Stimulated activated CD4-positive, alpha-beta T cell treated with anti-CD3 and anti-CD28 coated beads, Interleukin-1b, Interleukin-23, amount 100 ng/mL, for 24 hours (primary cell): ENCODE measurements at regions not wholly inside any gene's neighbourhood (a gene's known extent, or its start where the extent isn't known, plus 50 kb on each side); places are given as distances from the start of the nearest gene placed in this dataset.
"Not testable (repeated sequence)": the region's sequence is repeated elsewhere in the genome, so short reads cannot be mapped to it uniquely, and the experiment has no call there.

ENCODE experiments used
- DNase-seq, 4 experiments: peaks; one replicate each; pipeline ENCODE4 v3.0.0-alpha.2; 2020; ENCODE audit warnings: low read depth in 4 of 4, low spot score in 1 of 4

GRCh38 chr4:118410138-118410537 is 57.3 kb upstream of the PRSS12 start:
- DNase-seq: no peak

- DNase-seq: no peak
These were observed 64.5 kb upstream of the PRSS12 start for GRCh38 chr4:118417325-118417724.

GRCh38 chr4:118417800-118418199 is 65.0 kb upstream of the PRSS12 start:
- not testable (repeated sequence) for DNase-seq

- DNase-seq: not testable (repeated sequence)
These were observed 65.6 kb upstream of the PRSS12 start for GRCh38 chr4:118418396-118418795.

GRCh38 chr4:118419626-118420025 is 66.8 kb upstream of the PRSS12 start:
- DNase-seq: not testable (repeated sequence)

- peak in 2 of 4 experiments; percentile 20 to 36 for DNase-seq
These were observed 71.3 kb upstream of the PRSS12 start for GRCh38 chr4:118424062-118424461.

- DNase-seq: not testable (repeated sequence)
These were observed 76.1 kb upstream of the PRSS12 start for GRCh38 chr4:118428881-118429280.

- not testable (repeated sequence) for DNase-seq
These were observed 79.6 kb upstream of the PRSS12 start for GRCh38 chr4:118432359-118432758.

GRCh38 chr4:118433612-118434375 is 81.0 kb upstream of the PRSS12 start:
- DNase-seq: not testable (repeated sequence)

- DNase-seq: not testable (repeated sequence)
These were observed 82.6 kb upstream of the PRSS12 start for GRCh38 chr4:118435415-118435814.

GRCh38 chr4:118442115-118442837 is 89.5 kb upstream of the PRSS12 start:
- not testable (repeated sequence) for DNase-seq

GRCh38 chr4:118447397-118447796 is 94.6 kb upstream of the PRSS12 start:
- DNase-seq: not testable (repeated sequence)

- DNase-seq: not testable (repeated sequence)
These were observed 102.1 kb upstream of the PRSS12 start for GRCh38 chr4:118454857-118455256.

- DNase-seq: not testable (repeated sequence)
These were observed 108.6 kb upstream of the PRSS12 start for GRCh38 chr4:118461435-118461834.

- DNase-seq: not testable (repeated sequence)
These were observed 113.0 kb upstream of the PRSS12 start for GRCh38 chr4:118465831-118466230.

- not testable (repeated sequence) for DNase-seq
These were observed 121.3 kb upstream of the PRSS12 start for GRCh38 chr4:118474001-118474626.

- not testable (repeated sequence) for DNase-seq
These were observed 122.0 kb upstream of the PRSS12 start for GRCh38 chr4:118474771-118475170.

GRCh38 chr4:118475901-118476300 is 123.1 kb upstream of the PRSS12 start:
- not testable (repeated sequence) for DNase-seq

GRCh38 chr4:118477826-118478225 is 125.0 kb upstream of the PRSS12 start:
- not testable (repeated sequence) for DNase-seq

GRCh38 chr4:118485801-118486314 is 133.1 kb upstream of the PRSS12 start:
- DNase-seq: not testable (repeated sequence)

- not testable (repeated sequence) for DNase-seq
These were observed 140.2 kb upstream of the PRSS12 start for GRCh38 chr4:118492963-118493362.
